Loucy (cell line): ENCODE measurements at regions not wholly inside any gene's neighbourhood (a gene's known extent, or its start where the extent isn't known, plus 50 kb on each side); places are given as distances from the start of the nearest gene placed in this dataset.
"Not testable (repeated sequence)": the region's sequence is repeated elsewhere in the genome, so short reads cannot be mapped to it uniquely, and the experiment has no call there.

ENCODE experiments used
- H2AFZ ChIP-seq: fragments of 200-600 bp; sonication (generic); 2 replicates; pipeline ENCODE4 v1.6.0; 2016; ENCODE audit warnings: antibody characterized with exemption, mild to moderate bottlenecking, low read length, moderate library complexity
- H3F3A ChIP-seq: fragments of 200-600 bp; 2 replicates; pipeline ENCODE4 v1.6.0; 2016; ENCODE audit warnings: antibody characterized with exemption, low read depth, mild to moderate bottlenecking
- H3K27me3 ChIP-seq: fragments of 200-600 bp; sonication (generic); 2 replicates; pipeline ENCODE4 v1.6.1; 2014; ENCODE audit warnings: low read length, mild to moderate bottlenecking; ENCODE audit not compliant: insufficient read depth, poor library complexity, severe bottlenecking
- H3K36me3 ChIP-seq: fragments of 200-600 bp; sonication (generic); 2 replicates; pipeline ENCODE4 v1.6.1; 2016; ENCODE audit warnings: low read length; ENCODE audit not compliant: insufficient read depth
- H3K4me1 ChIP-seq: fragments of 200-600 bp; sonication (generic); 2 replicates; pipeline ENCODE4 v1.5.1; 2014; ENCODE audit warnings: low read length, mild to moderate bottlenecking; ENCODE audit not compliant: insufficient read depth, poor library complexity, severe bottlenecking
- H3K4me2 ChIP-seq: fragments of 200-600 bp; sonication (generic); 2 replicates; pipeline ENCODE4 v1.6.0; 2014; ENCODE audit warnings: antibody characterized with exemption, low read length, low read depth, mild to moderate bottlenecking; ENCODE audit not compliant: poor library complexity, severe bottlenecking
- H3K4me3 ChIP-seq: fragments of 200-600 bp; sonication (generic); 2 replicates; pipeline ENCODE4 v1.5.1; 2014; ENCODE audit warnings: low read length, mild to moderate bottlenecking, mixed read lengths; ENCODE audit not compliant: poor library complexity, severe bottlenecking
- H3K79me2 ChIP-seq: fragments of 200-600 bp; sonication (generic); 2 replicates; pipeline ENCODE4 v1.6.1; 2014; ENCODE audit warnings: low read length; ENCODE audit not compliant: insufficient read depth
- H3K9ac ChIP-seq: fragments of 200-600 bp; sonication (generic); 2 replicates; pipeline ENCODE4 v1.6.0; 2014; ENCODE audit warnings: mild to moderate bottlenecking, low read depth, low read length, moderate library complexity; ENCODE audit not compliant: poor library complexity, severe bottlenecking
- H3K9me2 ChIP-seq: fragments of 200-600 bp; sonication (generic); replicated peaks from 2 replicates; pipeline ENCODE4 v1.6.1; 2016; ENCODE audit warnings: low read depth, low read length, mixed read lengths
- H3K9me3 ChIP-seq: fragments of 200-600 bp; sonication (generic); 2 replicates; pipeline ENCODE4 v1.6.1; 2014; ENCODE audit warnings: mild to moderate bottlenecking, antibody characterized with exemption, low read length, low read depth; ENCODE audit not compliant: insufficient read depth
- H4K20me1 ChIP-seq: fragments of 200-600 bp; sonication (generic); 2 replicates; pipeline ENCODE4 v1.6.0; 2014; ENCODE audit warnings: antibody characterized with exemption, low read length, mild to moderate bottlenecking; ENCODE audit not compliant: insufficient read depth, poor library complexity, severe bottlenecking
- CTCF ChIP-seq: fragments of 200-600 bp; sonication (generic); conservative IDR thresholded peaks from 2 replicates; pipeline ENCODE4 v1.5.1; 2014; ENCODE audit warnings: mild to moderate bottlenecking, antibody characterized with exemption, low read length
- EZH2phosphoT487 ChIP-seq: fragments of 200-600 bp; IDR thresholded peaks from 2 replicates; pipeline ENCODE4 v1.6.1; 2018; ENCODE audit warnings: antibody characterized with exemption, mild to moderate bottlenecking, moderate library complexity, borderline replicate concordance

- Histone ChIP-seq H2AFZ (no peak overlapping the region), H3K9me3 (no peaks in the 10 kb centered on the region), H3K27me3 (no peaks in the 10 kb centered on the region), H3K9ac (no peak overlapping the region), H3K4me3 (no peak overlapping the region), H4K20me1 (no peaks in the 10 kb centered on the region), H3K79me2 (no peaks in the 10 kb centered on the region), H3F3A (no peaks in the 10 kb centered on the region), H3K4me2 (no peak overlapping the region), H3K36me3 (no peaks in the 10 kb centered on the region), H3K9me2 (no peaks in the 10 kb centered on the region), H3K4me1 (no peaks in the 10 kb centered on the region)
- TF ChIP-seq EZH2phosphoT487 (no peak), CTCF (no peak)
Measured at GRCh38 chr11:86874304-86875056, 74.1 kb downstream of the PRSS23 start.

GRCh38 chr11:86876716-86877234 lies 76.4 kb downstream of the PRSS23 start:
- Histone ChIP-seq H3K9me2 (no peaks in the 10 kb centered on the region), H3K4me3 (no peak overlapping the region), H3K9me3 (no peaks in the 10 kb centered on the region), H3K4me1 (no peaks in the 10 kb centered on the region), H3K27me3 (no peaks in the 10 kb centered on the region), H3K4me2 (no peak overlapping the region), H2AFZ (no peak overlapping the region), H4K20me1 (no peaks in the 10 kb centered on the region), H3F3A (no peaks in the 10 kb centered on the region), H3K79me2 (no peaks in the 10 kb centered on the region), H3K9ac (no peak overlapping the region), H3K36me3 (no peaks in the 10 kb centered on the region)
- no peak for TF ChIP-seq CTCF
- no peak for TF ChIP-seq EZH2phosphoT487

GRCh38 chr11:86877503-86877902 lies 77.2 kb downstream of the PRSS23 start:
- no peaks in the 10 kb centered on the region for H4K20me1 ChIP-seq
- no peak overlapping the region for H3K4me3 ChIP-seq
- H3K79me2 ChIP-seq: no peaks in the 10 kb centered on the region
- no peak overlapping the region for H2AFZ ChIP-seq
- no peaks in the 10 kb centered on the region for H3K9me3 ChIP-seq
- no peaks in the 10 kb centered on the region for H3K27me3 ChIP-seq
- no peaks in the 10 kb centered on the region for H3F3A ChIP-seq
- no peaks in the 10 kb centered on the region for H3K9me2 ChIP-seq
- no peaks in the 10 kb centered on the region for H3K4me1 ChIP-seq
- no peak overlapping the region for H3K9ac ChIP-seq
- H3K36me3 ChIP-seq: no peaks in the 10 kb centered on the region
- no peak overlapping the region for H3K4me2 ChIP-seq
- no peak for TF ChIP-seq CTCF

- not testable (repeated sequence) for H3K27me3 ChIP-seq, H3K4me3 ChIP-seq, H3K9ac ChIP-seq, H3K79me2 ChIP-seq, H3K9me2 ChIP-seq, H3K36me3 ChIP-seq, H3K4me2 ChIP-seq, H3K9me3 ChIP-seq, H3F3A ChIP-seq, H2AFZ ChIP-seq, H3K4me1 ChIP-seq, H4K20me1 ChIP-seq
Measured at GRCh38 chr11:86879241-86879640, 76.0 kb downstream of the FZD4 start.
